SK-N-SH (cell line): ENCODE measurements at regions not wholly inside any gene's neighbourhood (a gene's known extent, or its start where the extent isn't known, plus 50 kb on each side); places are given as distances from the start of the nearest gene placed in this dataset.

ENCODE experiments used
- CTCF ChIA-PET: fragments of 300-600, 350-600 bp; formaldehyde crosslinking; extraction: SDS; loops from one replicate; lab custom pipeline; 2021; lab: Yijun Ruan, JAX
- POLR2A ChIA-PET: fragments of 350-600 bp; sonication (Branson Sonifier 250); formaldehyde crosslinking; extraction: SDS; loops from one replicate; lab custom pipeline; 2020; ENCODE audit warnings: antibody characterized with exemption, inconsistent platforms; lab: Yijun Ruan, JAX
- DNase-seq: peaks from one replicate; pipeline ENCODE4 v3.0.0; 2012
- H2AFZ ChIP-seq: fragments of 200-600 bp; sonication (generic); 2 replicates; pipeline ENCODE4 v1.8.1; 2016; ENCODE audit warnings: antibody characterized with exemption, mild to moderate bottlenecking, low read depth
- H3F3A ChIP-seq: fragments of 200-600 bp; sonication (generic); replicated peaks from 2 replicates; pipeline ENCODE3; 2016; ENCODE audit warnings: antibody characterized with exemption, mild to moderate bottlenecking; ENCODE audit not compliant: insufficient read depth
- H3K27ac ChIP-seq, 2 experiments: fragments of 200-500 bp in 1 of 2; fragments of 200-600 bp in 1 of 2; sonication (Bioruptor generic) in 1 of 2; sonication (generic), shearing (Covaris generic) in 1 of 2; 2 replicates each; pipeline versions ENCODE4 v1.5.1 to v1.6.1; 2014 to 2016; ENCODE audit warnings: low read depth in 2 of 2, inconsistent platforms in 1 of 2, low read length in 1 of 2, mild to moderate bottlenecking in 1 of 2, mixed read lengths in 1 of 2
- H3K27me3 ChIP-seq: fragments of 200-600 bp; sonication (generic), shearing (Covaris generic); 2 replicates; pipeline ENCODE4 v1.6.1; 2016; ENCODE audit warnings: mixed run types; ENCODE audit not compliant: insufficient read depth
- H3K36me3 ChIP-seq, 2 experiments: fragments of 200-500 bp in 1 of 2; fragments of 200-600 bp in 1 of 2; sonication (Bioruptor generic) in 1 of 2; sonication (generic) in 1 of 2; replicated peaks in 1 of 2; 2 replicates each; pipeline versions ENCODE3 to v1.5.1; 2014 to 2016; ENCODE audit warnings: low read length in 1 of 2, mild to moderate bottlenecking in 1 of 2; ENCODE audit not compliant: insufficient read depth in 2 of 2, control insufficient read depth in 1 of 2
- H3K4me1 ChIP-seq, 2 experiments: fragments of 200-500 bp in 1 of 2; fragments of 200-600 bp in 1 of 2; sonication (Bioruptor generic) in 1 of 2; sonication (generic), shearing (Covaris generic) in 1 of 2; 2 replicates each; pipeline versions ENCODE4 v1.5.1 to v1.6.1; 2014 to 2016; ENCODE audit warnings: low read depth in 1 of 2, low read length in 1 of 2, mixed run types in 1 of 2; ENCODE audit not compliant: insufficient read depth in 2 of 2, control insufficient read depth in 1 of 2
- H3K4me2 ChIP-seq: fragments of 200-600 bp; sonication (generic), shearing (Covaris generic); 2 replicates; pipeline ENCODE4 v1.6.1; 2017; ENCODE audit warnings: mixed run types
- H3K4me3 ChIP-seq, 2 experiments: fragments of 200-500 bp in 1 of 2; fragments of 200-600 bp in 1 of 2; sonication (Bioruptor generic) in 1 of 2; sonication (generic), shearing (Covaris generic) in 1 of 2; 2 replicates each; pipeline versions ENCODE4 v1.5.1 to v1.8.1; 2014 to 2016; ENCODE audit warnings: low read depth in 2 of 2, inconsistent platforms in 1 of 2, low read length in 1 of 2, mild to moderate bottlenecking in 1 of 2, mixed read lengths in 1 of 2, moderate library complexity in 1 of 2
- H3K79me2 ChIP-seq: fragments of 200-600 bp; sonication (generic); 2 replicates; pipeline ENCODE4 v1.8.1; 2017; ENCODE audit warnings: mild to moderate bottlenecking; ENCODE audit not compliant: insufficient read depth
- H3K9ac ChIP-seq: fragments of 200-600 bp; sonication (generic); 2 replicates; pipeline ENCODE4 v1.6.1; 2017; ENCODE audit warnings: mixed run types
- H3K9me2 ChIP-seq: fragments of 200-600 bp; sonication (generic); 2 replicates; pipeline ENCODE4 v1.6.1; 2017; ENCODE audit warnings: mixed run types
- H3K9me3 ChIP-seq: fragments of 200-600 bp; sonication (generic); 2 replicates; pipeline ENCODE4 v1.6.1; 2017; ENCODE audit warnings: mixed run types, mild to moderate bottlenecking, moderate library complexity
- H4K20me1 ChIP-seq: fragments of 200-600 bp; sonication (generic); 2 replicates; pipeline ENCODE4 v1.6.1; 2017; ENCODE audit warnings: mild to moderate bottlenecking, mixed run types; ENCODE audit not compliant: insufficient read depth
- EZH2phosphoT487 ChIP-seq: fragments of 200-600 bp; sonication (generic); IDR thresholded peaks from 2 replicates; pipeline ENCODE4 v1.6.1; 2017; ENCODE audit warnings: low read depth, mixed run types, mild to moderate bottlenecking, antibody characterized with exemption, moderate library complexity, borderline replicate concordance
- GATA2 ChIP-seq: sonication (generic); formaldehyde crosslinking; IDR thresholded peaks from 2 replicates; pipeline ENCODE4 v1.5.0; 2020; ENCODE audit warnings: mild to moderate bottlenecking, missing genetic modification reagents
- JUND ChIP-seq: IDR thresholded peaks from 2 replicates; pipeline ENCODE4 v1.4.0; 2012
- MAX ChIP-seq: IDR thresholded peaks from 2 replicates; pipeline ENCODE4 v1.4.0; 2012; ENCODE audit warnings: low read depth
- MEF2A ChIP-seq: IDR thresholded peaks from 2 replicates; pipeline ENCODE4 v1.4.0; 2012; ENCODE audit warnings: low read depth, borderline replicate concordance
- NRF1 ChIP-seq: IDR thresholded peaks from 2 replicates; pipeline ENCODE4 v1.6.1; 2012; ENCODE audit warnings: low read depth, mild to moderate bottlenecking, low read length
- RXRA ChIP-seq: IDR thresholded peaks from 2 replicates; pipeline ENCODE4 v1.4.0; 2012; ENCODE audit warnings: low read depth, mild to moderate bottlenecking, borderline replicate concordance
- SMC3 ChIP-seq: IDR thresholded peaks from 2 replicates; pipeline ENCODE4 v1.6.1; 2012; ENCODE audit warnings: low read depth, low read length, improper control_type of control experiment
- TCF12 ChIP-seq: IDR thresholded peaks from 2 replicates; pipeline ENCODE4 v1.4.0; 2012
- USF1 ChIP-seq: IDR thresholded peaks from 2 replicates; pipeline ENCODE4 v1.4.0; 2012; ENCODE audit warnings: low read depth, borderline replicate concordance
- USF2 ChIP-seq: fragments of 150-350 bp; IDR thresholded peaks from 2 replicates; pipeline ENCODE4 v1.6.1; 2017; ENCODE audit warnings: antibody characterized with exemption, low read length, low read depth, borderline replicate concordance
- WGBS: methylation state at CpG from one replicate; pipeline ENCODE4 v1.1.6; 2017; ENCODE audit warnings: low lambda C conversion rate; 5-methylcytosine and 5-hydroxymethylcytosine counted together
- TF ChIP-seq, protein P1 (sequence below): IDR thresholded peaks from 2 replicates; pipeline ENCODE4 v1.6.1; 2012; ENCODE audit warnings: mild to moderate bottlenecking, low read depth, low read length, moderate library complexity
- TF ChIP-seq, protein P2 (sequence below): IDR thresholded peaks from 2 replicates; pipeline ENCODE4 v1.4.0; 2012; ENCODE audit warnings: low read depth, borderline replicate concordance
- TF ChIP-seq, protein P3 (sequence below): fragments of 150-350 bp; IDR thresholded peaks from 2 replicates; pipeline ENCODE4 v1.6.1; 2016; ENCODE audit warnings: mild to moderate bottlenecking, low read depth, low read length

- Histone ChIP-seq H3K9ac (no peak overlapping the region), H4K20me1 (no peaks in the 10 kb centered on the region), H3K79me2 (no peaks in the 10 kb centered on the region), H3K36me3 (no peaks in the 10 kb centered on the region), H3K4me2 (peak overlapping the region; percentile 31; the same call in 1 of the 2 replicates), H3K4me1 (peaks cover 0 to 18% of the 10 kb centered on the region in 2 experiments; a peak in 2 of 4 replicates), H3K27ac (no peak overlapping the region), H3K4me3 (peak overlapping the region in 1 of 2 experiments; percentile 38; a peak in 2 of 4 replicates), H3K9me3 (no peaks in the 10 kb centered on the region), H3K27me3 (peaks cover 49% of the 10 kb centered on the region), H3K9me2 (no peaks in the 10 kb centered on the region), H2AFZ (no peak overlapping the region), H3F3A (peaks cover 20% of the 10 kb centered on the region)
- DNase-seq, result peak; percentile 66
- WGBS, result 6% methylated on average over 41 of the region's 70 CpGs
- TF ChIP-seq MAX (no peak), EZH2phosphoT487 (no peak; the same call in 1 of the 2 replicates), NRF1 (no peak), USF1 (no peak), SMC3 (no peak), RXRA (no peak), GATA2 (CRISPR knock-in tag) (no peak), MEF2A (no peak), TCF12 (no peak), JUND (no peak), USF2 (no peak)
- TF ChIP-seq, protein P1, sequence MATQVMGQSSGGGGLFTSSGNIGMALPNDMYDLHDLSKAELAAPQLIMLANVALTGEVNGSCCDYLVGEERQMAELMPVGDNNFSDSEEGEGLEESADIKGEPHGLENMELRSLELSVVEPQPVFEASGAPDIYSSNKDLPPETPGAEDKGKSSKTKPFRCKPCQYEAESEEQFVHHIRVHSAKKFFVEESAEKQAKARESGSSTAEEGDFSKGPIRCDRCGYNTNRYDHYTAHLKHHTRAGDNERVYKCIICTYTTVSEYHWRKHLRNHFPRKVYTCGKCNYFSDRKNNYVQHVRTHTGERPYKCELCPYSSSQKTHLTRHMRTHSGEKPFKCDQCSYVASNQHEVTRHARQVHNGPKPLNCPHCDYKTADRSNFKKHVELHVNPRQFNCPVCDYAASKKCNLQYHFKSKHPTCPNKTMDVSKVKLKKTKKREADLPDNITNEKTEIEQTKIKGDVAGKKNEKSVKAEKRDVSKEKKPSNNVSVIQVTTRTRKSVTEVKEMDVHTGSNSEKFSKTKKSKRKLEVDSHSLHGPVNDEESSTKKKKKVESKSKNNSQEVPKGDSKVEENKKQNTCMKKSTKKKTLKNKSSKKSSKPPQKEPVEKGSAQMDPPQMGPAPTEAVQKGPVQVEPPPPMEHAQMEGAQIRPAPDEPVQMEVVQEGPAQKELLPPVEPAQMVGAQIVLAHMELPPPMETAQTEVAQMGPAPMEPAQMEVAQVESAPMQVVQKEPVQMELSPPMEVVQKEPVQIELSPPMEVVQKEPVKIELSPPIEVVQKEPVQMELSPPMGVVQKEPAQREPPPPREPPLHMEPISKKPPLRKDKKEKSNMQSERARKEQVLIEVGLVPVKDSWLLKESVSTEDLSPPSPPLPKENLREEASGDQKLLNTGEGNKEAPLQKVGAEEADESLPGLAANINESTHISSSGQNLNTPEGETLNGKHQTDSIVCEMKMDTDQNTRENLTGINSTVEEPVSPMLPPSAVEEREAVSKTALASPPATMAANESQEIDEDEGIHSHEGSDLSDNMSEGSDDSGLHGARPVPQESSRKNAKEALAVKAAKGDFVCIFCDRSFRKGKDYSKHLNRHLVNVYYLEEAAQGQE, result no peak
- TF ChIP-seq, protein P2, sequence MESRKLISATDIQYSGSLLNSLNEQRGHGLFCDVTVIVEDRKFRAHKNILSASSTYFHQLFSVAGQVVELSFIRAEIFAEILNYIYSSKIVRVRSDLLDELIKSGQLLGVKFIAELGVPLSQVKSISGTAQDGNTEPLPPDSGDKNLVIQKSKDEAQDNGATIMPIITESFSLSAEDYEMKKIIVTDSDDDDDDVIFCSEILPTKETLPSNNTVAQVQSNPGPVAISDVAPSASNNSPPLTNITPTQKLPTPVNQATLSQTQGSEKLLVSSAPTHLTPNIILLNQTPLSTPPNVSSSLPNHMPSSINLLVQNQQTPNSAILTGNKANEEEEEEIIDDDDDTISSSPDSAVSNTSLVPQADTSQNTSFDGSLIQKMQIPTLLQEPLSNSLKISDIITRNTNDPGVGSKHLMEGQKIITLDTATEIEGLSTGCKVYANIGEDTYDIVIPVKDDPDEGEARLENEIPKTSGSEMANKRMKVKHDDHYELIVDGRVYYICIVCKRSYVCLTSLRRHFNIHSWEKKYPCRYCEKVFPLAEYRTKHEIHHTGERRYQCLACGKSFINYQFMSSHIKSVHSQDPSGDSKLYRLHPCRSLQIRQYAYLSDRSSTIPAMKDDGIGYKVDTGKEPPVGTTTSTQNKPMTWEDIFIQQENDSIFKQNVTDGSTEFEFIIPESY, result no peak
- TF ChIP-seq, protein P3, sequence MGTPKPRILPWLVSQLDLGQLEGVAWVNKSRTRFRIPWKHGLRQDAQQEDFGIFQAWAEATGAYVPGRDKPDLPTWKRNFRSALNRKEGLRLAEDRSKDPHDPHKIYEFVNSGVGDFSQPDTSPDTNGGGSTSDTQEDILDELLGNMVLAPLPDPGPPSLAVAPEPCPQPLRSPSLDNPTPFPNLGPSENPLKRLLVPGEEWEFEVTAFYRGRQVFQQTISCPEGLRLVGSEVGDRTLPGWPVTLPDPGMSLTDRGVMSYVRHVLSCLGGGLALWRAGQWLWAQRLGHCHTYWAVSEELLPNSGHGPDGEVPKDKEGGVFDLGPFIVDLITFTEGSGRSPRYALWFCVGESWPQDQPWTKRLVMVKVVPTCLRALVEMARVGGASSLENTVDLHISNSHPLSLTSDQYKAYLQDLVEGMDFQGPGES, result no peak
- POLR2A ChIA-PET, result no interaction called here
- CTCF ChIA-PET, result interaction anchor here (0.6 to 18.4 kb wide), 89 partner anchors 10 to 1339 kb away, joined by 3 to 432 read pairs (median 4); no protein-coding TSS in a partner anchor
These were observed 299.6 kb upstream of the NFE2L3 start for GRCh38 chr7:25852211-25852938.
